Right ventricle myocardium inferior (tissue), 1 donor: ENCODE measurements at regions not wholly inside any gene's neighbourhood (a gene's known extent, or its start where the extent isn't known, plus 50 kb on each side); places are given as distances from the start of the nearest gene placed in this dataset.
A peak's percentile ranks its signal among the peaks of the same experiment; 100 is the strongest.

ENCODE experiments used
- ATAC-seq: fragments of 200-7000 bp; cut with Tn5 transposase; one replicate; pipeline ENCODE4 v1.9.1; 2020; ENCODE audit warnings: mild to moderate bottlenecking, moderate library complexity
- DNase-seq: peaks from one replicate; pipeline ENCODE4 v3.0.0; 2021; ENCODE audit errors: missing footprints
- intact Hi-C: fragments of 100-400 bp; cut with DNase I; formaldehyde crosslinking; loops from one replicate; pipeline ENCODE4 v1.11.0; 2022
- donor health status: DM: no; HTN: yes; CAD: no; lungs with severe emphysema.

GRCh38 chr1:58123051-58123450 is 423.5 kb downstream of the OMA1 start:
- ATAC-seq (no peak), DNase-seq (no peak)
- intact Hi-C loops: no loop called here

GRCh38 chr1:58119971-58120370 is 426.6 kb downstream of the OMA1 start:
- DNase-seq (no peak), ATAC-seq (no peak)
- intact Hi-C loops: no loop called here

GRCh38 chr1:58116284-58116683 is 430.2 kb downstream of the OMA1 start:
- intact Hi-C loops: no loop called here
- no peak for ATAC-seq
- no peak for DNase-seq

GRCh38 chr1:58109646-58110200 is 436.8 kb downstream of the OMA1 start:
- DNase-seq: no peak
- intact Hi-C loops: no loop called here
- no peak for ATAC-seq

- ATAC-seq: no peak
- no peak for DNase-seq
Observed at GRCh38 chr1:58108783-58109182, 437.7 kb downstream of the OMA1 start.

GRCh38 chr1:58107943-58108342 is 438.6 kb downstream of the OMA1 start:
- ATAC-seq (no peak), DNase-seq (no peak)
- intact Hi-C loops: no loop called here

More at GRCh38 chr1:58108783-58109182, 437.7 kb downstream of the OMA1 start:
- intact Hi-C loops: no loop called here

GRCh38 chr1:58104960-58105359 is 441.6 kb downstream of the OMA1 start:
- ATAC-seq (no peak), DNase-seq (no peak)
- intact Hi-C loops: no loop called here

- intact Hi-C loops: no loop called here
- no peak for DNase-seq
- ATAC-seq: no peak
Observed at GRCh38 chr1:58096714-58097113, 449.8 kb downstream of the OMA1 start.

GRCh38 chr1:58095183-58095582 is 451.3 kb downstream of the OMA1 start:
- intact Hi-C loops: no loop called here
- ATAC-seq (no peak), DNase-seq (no peak)

GRCh38 chr1:58094221-58094620 is 452.3 kb downstream of the OMA1 start:
- DNase-seq (no peak), ATAC-seq (no peak)
- intact Hi-C loops: no loop called here

GRCh38 chr1:58090640-58091039 is 455.9 kb downstream of the OMA1 start:
- DNase-seq (no peak), ATAC-seq (no peak)
- intact Hi-C loops: no loop called here

- DNase-seq: no peak
- ATAC-seq: no peak
- intact Hi-C loops: no loop called here
Observed at GRCh38 chr1:58089898-58090534, 456.5 kb downstream of the OMA1 start.

- DNase-seq (no peak), ATAC-seq (no peak)
- intact Hi-C loops: no loop called here
Observed at GRCh38 chr1:58084266-58084665, 462.3 kb downstream of the OMA1 start.

GRCh38 chr1:58082596-58082995 is 463.9 kb downstream of the OMA1 start:
- DNase-seq: no peak
- no peak for ATAC-seq
- intact Hi-C loops: no loop called here

GRCh38 chr1:58076258-58076657 is 470.3 kb downstream of the OMA1 start:
- ATAC-seq (peak; percentile 63), DNase-seq (no peak)
- intact Hi-C loops: no loop called here

- ATAC-seq (peak; percentile 72), DNase-seq (no peak)
- intact Hi-C loops: no loop called here
Observed at GRCh38 chr1:58075188-58075578, 471.3 kb downstream of the OMA1 start.

GRCh38 chr1:58072450-58072849 is 474.1 kb downstream of the OMA1 start:
- ATAC-seq (no peak), DNase-seq (no peak)
- intact Hi-C loops: no loop called here

GRCh38 chr1:58067082-58067481 is 479.4 kb downstream of the OMA1 start:
- no peak for ATAC-seq
- intact Hi-C loops: no loop called here
- DNase-seq: no peak

GRCh38 chr1:58065520-58065919 is 481.0 kb downstream of the OMA1 start:
- DNase-seq: no peak
- no peak for ATAC-seq
- intact Hi-C loops: no loop called here

- no peak for ATAC-seq
- intact Hi-C loops: no loop called here
- no peak for DNase-seq
Observed at GRCh38 chr1:58064166-58064565, 482.4 kb downstream of the OMA1 start.

- intact Hi-C loops: no loop called here
- no peak for ATAC-seq
- DNase-seq: no peak
Observed at GRCh38 chr1:58063095-58063494, 483.4 kb downstream of the OMA1 start.
